K562 (cell line): ENCODE measurements at regions not wholly inside any gene's neighbourhood (a gene's known extent, or its start where the extent isn't known, plus 50 kb on each side); places are given as distances from the start of the nearest gene placed in this dataset.

Experiments
- ATAC-seq: fragments of 200-7000 bp; cut with Tn5 transposase; 3 replicates; pipeline ENCODE4 v1.9.1; 2020; ENCODE audit warnings: moderate library complexity
- BruUV-seq: library from RNA; stranded (reverse); fragments of 400-500 nt; replicated peaks from 2 replicates; lab custom pipeline; 2021; lab: Mats Ljungman, UMichigan
- CTCF ChIA-PET: fragments of 300-600 bp; formaldehyde crosslinking; extraction: SDS; loops from one replicate; lab custom pipeline; 2021; ENCODE audit warnings: low intra/inter-chr PET ratio; lab: Yijun Ruan, JAX
- POLR2A ChIA-PET: fragments of 300-600, 350-650 bp; sonication (Branson Sonifier 250); formaldehyde crosslinking; extraction: SDS; loops from one replicate; lab custom pipeline; 2021; ENCODE audit warnings: antibody characterized with exemption, inconsistent platforms; lab: Yijun Ruan, JAX
- DNase-seq, 4 experiments: peaks; one replicate each; pipeline versions ENCODE4 v3.0.0 to v3.0.0-alpha.2; 2011 to 2018; ENCODE audit warnings: low spot score in 3 of 4, mixed read lengths in 3 of 4; ENCODE audit errors: extremely low read depth in 1 of 4
- FAIRE-seq: peaks from 2 replicates; lab custom pipeline; 2011; peaks lifted over from hg19 to GRCh38; lab: Jason Lieb, UNC
- H2AFZ ChIP-seq: 2 replicates; pipeline ENCODE4 v1.6.0; 2011; ENCODE audit warnings: low read depth, low read length, control low read depth, inconsistent platforms
- H3K27ac ChIP-seq: fragments of 200-600 bp; 3 replicates; pipeline ENCODE4 v1.8.0; 2011; ENCODE audit warnings: low read depth, mild to moderate bottlenecking, control low read depth, inconsistent platforms, low read length, moderate library complexity, mixed read lengths; ENCODE audit errors: extremely low read depth
- H3K27me3 ChIP-seq, 2 experiments: fragments of 300-600 bp in 1 of 2; 2 replicates in 1 of 2; 3 replicates in 1 of 2; pipeline versions ENCODE4 v1.6.0 to v1.8.0; 2011; ENCODE audit warnings: inconsistent platforms in 2 of 2, low read length in 2 of 2, mild to moderate bottlenecking in 1 of 2, mixed read lengths in 1 of 2, moderate library complexity in 1 of 2; ENCODE audit not compliant: control insufficient read depth in 2 of 2, insufficient read depth in 2 of 2
- H3K36me3 ChIP-seq: fragments of 300-600 bp; 3 replicates; pipeline ENCODE4 v1.8.0; 2011; ENCODE audit warnings: mild to moderate bottlenecking, low read length, inconsistent platforms; ENCODE audit not compliant: control insufficient read depth, insufficient read depth
- H3K4me1 ChIP-seq, 2 experiments: fragments of 200-600 bp in 1 of 2; replicated peaks in 1 of 2; 2 replicates in 1 of 2; 3 replicates in 1 of 2; pipeline versions ENCODE4 v1.5.1 to v1.8.0; 2011; ENCODE audit warnings: inconsistent platforms in 2 of 2, low read length in 2 of 2, mild to moderate bottlenecking in 1 of 2, mixed read lengths in 1 of 2, moderate library complexity in 1 of 2; ENCODE audit not compliant: control insufficient read depth in 2 of 2, insufficient read depth in 2 of 2
- H3K4me2 ChIP-seq: 2 replicates; pipeline ENCODE4 v1.6.1; 2011; ENCODE audit warnings: low read length, control low read depth, inconsistent platforms, mixed read lengths; ENCODE audit not compliant: insufficient read depth
- H3K4me3 ChIP-seq: fragments of 200-600 bp; sonication (generic), shearing (Covaris generic); 2 replicates; pipeline ENCODE4 v1.5.1; 2016; ENCODE audit warnings: control low read depth, inconsistent platforms
- H3K79me2 ChIP-seq: fragments of 200-600 bp; 3 replicates; pipeline ENCODE4 v1.8.0; 2011; ENCODE audit warnings: low read length, inconsistent platforms; ENCODE audit not compliant: control insufficient read depth, insufficient read depth
- H3K9ac ChIP-seq, 2 experiments: 2 replicates each; pipeline versions ENCODE4 v1.6.0 to v1.6.1; 2011; ENCODE audit warnings: low read depth in 2 of 2, low read length in 2 of 2, control low read depth in 1 of 2, inconsistent platforms in 1 of 2, mild to moderate bottlenecking in 1 of 2, mixed read lengths in 1 of 2; ENCODE audit not compliant: insufficient read depth in 1 of 2
- H3K9me1 ChIP-seq: one replicate; pipeline ENCODE4 v1.6.0; 2011; ENCODE audit warnings: inconsistent platforms, mild to moderate bottlenecking, low read length, moderate library complexity; ENCODE audit not compliant: control insufficient read depth, insufficient read depth
- H3K9me3 ChIP-seq: replicated peaks from 2 replicates; pipeline ENCODE4 v1.5.1; 2011; ENCODE audit warnings: low read depth, low read length, inconsistent platforms; ENCODE audit not compliant: control insufficient read depth, insufficient read depth
- H4K20me1 ChIP-seq: replicated peaks from 2 replicates; pipeline ENCODE4 v1.6.1; 2011; ENCODE audit warnings: low read length, inconsistent platforms, mixed read lengths; ENCODE audit not compliant: control insufficient read depth, insufficient read depth
- PCBP2 ChIP-seq: fragments of 200-400 bp; formaldehyde crosslinking; IDR thresholded peaks from 2 replicates; pipeline ENCODE4 v1.6.1; 2018; ENCODE audit warnings: low read length, low read depth, mild to moderate bottlenecking, moderate library complexity; ENCODE audit not compliant: poor library complexity, severe bottlenecking
- STAT6 ChIP-seq: sonication (generic); formaldehyde crosslinking; IDR thresholded peaks from 2 replicates; pipeline ENCODE4 v1.8.1; 2023; ENCODE audit warnings: mild to moderate bottlenecking, missing genetic modification reagents
- ZNF347 ChIP-seq: fragments of 450-650 bp; formaldehyde crosslinking; IDR thresholded peaks from 2 replicates; pipeline ENCODE4 v1.4.0; 2020; ENCODE audit warnings: low read depth, mild to moderate bottlenecking, moderate library complexity
- WGBS: fragments of 100-300 bp; shearing (Covaris generic); methylation state at CpG from one replicate; pipeline ENCODE4 v1.1.6; 2016; ENCODE audit warnings: low coverage, mixed read lengths; ENCODE audit not compliant: insufficient coverage; ENCODE audit errors: missing lambda C conversion rate; 5-methylcytosine and 5-hydroxymethylcytosine counted together
- in situ Hi-C: fragments of 300-500 bp; cut with MboI; formaldehyde crosslinking; loops from 4 replicates; pipeline ENCODE4 v1.15.0; 2018; ENCODE audit warnings: inconsistent platforms, mixed read lengths
- intact Hi-C: fragments of 100-400 bp; cut with micrococcal nuclease; formaldehyde crosslinking; loops from 2 replicates; pipeline ENCODE4 v1.14.2; 2022

- Histone ChIP-seq H3K9me1 (no peaks in the 10 kb centered on the region), H3K4me2 (no peak overlapping the region), H3K27me3 (peaks cover 0 to 7% of the 10 kb centered on the region in 2 experiments; a peak in 2 of 5 replicates), H3K4me3 (no peak overlapping the region), H3K27ac (no peak overlapping the region), H3K36me3 (no peaks in the 10 kb centered on the region), H3K4me1 (no peaks in the 10 kb centered on the region), H3K9ac (no peak overlapping the region), H3K9me3 (no peaks in the 10 kb centered on the region), H4K20me1 (no peaks in the 10 kb centered on the region; the same call in 1 of the 2 replicates), H2AFZ (no peak overlapping the region), H3K79me2 (no peaks in the 10 kb centered on the region)
- in situ Hi-C loops (no loop called here), intact Hi-C loops (no loop called here)
- no peak for TF ChIP-seq STAT6
- no peak for TF ChIP-seq ZNF347
- TF ChIP-seq PCBP2, result no peak
- no peak for ATAC-seq
- 1% methylated on average over 7 of the region's 8 CpGs for WGBS
- FAIRE-seq, result no peak
- DNase-seq, result no peak
- POLR2A ChIA-PET, result interaction anchor here (0.6 to 0.7 kb wide), 3 partner anchors 25 to 488 kb away, joined by 3 read pairs; no protein-coding TSS in a partner anchor
- no TSS peak for BruUV-seq
- CTCF ChIA-PET, result interaction anchor here (0.6 kb wide), 1 partner anchor 80 kb away, joined by 3 read pairs; no protein-coding TSS in a partner anchor
Observed at GRCh38 chr9:89879701-89880100, 274.9 kb downstream of the GADD45G start.
